Embryonic facial prominence (tissue), 1 donor: ENCODE measurements at regions not wholly inside any gene's neighbourhood (a gene's known extent, or its start where the extent isn't known, plus 50 kb on each side); places are given as distances from the start of the nearest gene placed in this dataset.

Experiments used
- DNase-seq: peaks from one replicate; pipeline ENCODE4 v3.0.0-alpha.2; 2016; ENCODE audit errors: extremely low spot score

DNA sequence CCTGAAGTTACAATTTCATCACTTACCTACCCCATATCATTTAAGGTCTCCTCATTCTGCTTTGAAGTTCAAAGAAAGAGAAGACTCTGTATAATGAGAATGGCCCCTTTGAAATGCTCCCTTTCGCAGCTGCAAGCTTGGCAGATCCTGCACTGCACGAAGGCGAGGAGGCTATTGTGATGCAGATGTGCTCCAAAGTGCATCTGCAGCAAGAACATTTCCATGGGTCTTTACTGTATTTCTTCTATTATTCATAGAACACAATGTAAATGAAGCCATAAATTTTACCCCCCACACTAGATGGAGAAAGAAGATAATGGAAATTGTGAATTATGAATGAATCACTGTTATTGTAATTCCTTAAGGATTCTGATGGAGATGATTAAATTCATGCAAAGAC lies 178.7 kb downstream of the CHD9NB start:
- DNase-seq: no peak

DNA sequence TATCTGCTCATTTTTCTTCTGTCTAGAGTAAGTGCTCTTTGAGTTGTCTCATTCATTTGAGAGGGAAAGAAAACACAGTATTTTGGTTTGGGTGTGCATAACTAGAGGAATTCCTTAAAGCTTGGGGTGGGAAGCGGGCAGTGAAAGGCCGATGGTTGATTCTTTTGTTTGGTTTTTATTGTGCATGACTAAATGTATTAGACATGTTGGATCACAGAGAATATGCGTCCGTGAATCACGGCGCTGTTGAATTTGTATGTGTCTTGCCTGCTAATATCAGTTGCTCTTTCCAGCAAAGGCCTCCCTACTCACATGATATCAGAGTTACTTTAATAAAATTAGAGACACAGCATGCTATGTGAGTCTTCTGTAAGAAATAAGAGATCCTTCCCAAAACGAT lies 180.0 kb downstream of the CHD9NB start:
- no peak for DNase-seq

- no peak for DNase-seq
Observed at GRCh38 chr16:52871481-52871880, 181.2 kb downstream of the CHD9NB start.

GRCh38 chr16:52869243-52869642 lies 183.5 kb downstream of the CHD9NB start:
- DNase-seq: no peak

DNA sequence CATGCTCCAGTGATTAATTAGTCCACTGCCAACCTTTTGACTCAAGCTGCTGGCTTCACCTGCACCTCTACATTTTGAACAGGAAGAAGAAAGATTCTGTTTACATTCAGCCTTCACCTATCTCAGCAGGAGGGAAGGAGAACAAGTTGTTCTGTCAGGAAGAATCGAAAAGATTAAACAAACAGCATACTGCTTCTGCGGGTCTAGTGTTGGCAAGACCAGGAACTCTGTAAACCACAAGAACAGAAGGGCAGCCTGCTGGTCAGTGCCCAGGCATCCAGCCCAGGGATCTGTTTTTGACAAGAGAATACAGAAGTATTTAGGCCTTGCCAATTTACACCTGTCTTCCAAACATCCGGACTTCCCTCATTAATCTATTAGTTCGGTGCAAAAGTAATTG lies 189.7 kb downstream of the CHD9NB start:
- DNase-seq: no peak

GRCh38 chr16:52861614-52862022 lies 191.1 kb downstream of the CHD9NB start:
- DNase-seq: peak; percentile 24

- DNase-seq: no peak
Observed at GRCh38 chr16:52855463-52855862, 197.2 kb downstream of the CHD9NB start.

GRCh38 chr16:52852978-52853377 lies 199.7 kb downstream of the CHD9NB start:
- no peak for DNase-seq

DNA sequence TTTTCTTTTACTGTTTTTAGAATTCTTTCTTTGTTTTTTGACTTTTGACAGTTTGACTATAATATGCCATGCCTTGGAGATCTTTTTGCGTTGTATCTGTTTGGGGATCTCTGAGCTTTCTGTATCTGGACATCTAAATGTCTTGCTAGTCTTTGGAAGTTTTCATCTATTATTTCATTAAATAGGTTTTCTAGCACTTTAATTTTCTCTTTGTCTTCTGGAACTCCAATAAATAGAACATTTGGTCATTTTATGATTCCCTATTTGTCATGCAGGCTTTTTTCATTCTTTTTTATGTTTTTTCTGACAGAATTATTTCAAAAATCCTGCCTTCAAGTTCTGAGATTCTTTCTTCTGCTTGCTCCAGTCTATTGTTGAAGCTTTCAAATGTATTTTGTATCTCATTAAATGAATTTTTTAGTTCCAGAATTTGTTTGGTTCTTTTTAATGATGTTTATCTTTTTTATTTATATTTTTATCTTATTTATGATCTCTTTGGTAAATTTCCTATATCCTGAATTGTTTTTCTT lies 201.4 kb downstream of the CHD9NB start:
- DNase-seq: no peak

GRCh38 chr16:52843381-52843780 lies 209.3 kb downstream of the CHD9NB start:
- no peak for DNase-seq

DNA sequence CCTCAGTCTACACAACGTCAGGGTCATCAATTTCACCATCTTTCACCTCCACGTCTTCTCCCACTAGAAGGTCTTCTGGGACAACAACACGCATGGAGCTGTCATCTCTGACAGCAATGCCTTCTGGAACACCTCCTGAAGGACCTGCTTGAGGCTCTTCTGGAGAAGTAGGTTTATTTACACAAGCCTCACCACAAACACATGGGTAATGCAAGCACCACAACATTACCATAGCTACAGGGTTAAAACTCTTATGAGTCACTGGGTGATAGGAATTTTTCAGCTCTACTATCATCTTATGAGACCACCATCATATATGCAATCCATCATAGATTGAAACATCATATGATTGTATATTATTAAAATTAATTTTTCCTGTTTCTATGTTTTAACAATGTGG lies 215.4 kb downstream of the CHD9NB start:
- DNase-seq: no peak

DNA sequence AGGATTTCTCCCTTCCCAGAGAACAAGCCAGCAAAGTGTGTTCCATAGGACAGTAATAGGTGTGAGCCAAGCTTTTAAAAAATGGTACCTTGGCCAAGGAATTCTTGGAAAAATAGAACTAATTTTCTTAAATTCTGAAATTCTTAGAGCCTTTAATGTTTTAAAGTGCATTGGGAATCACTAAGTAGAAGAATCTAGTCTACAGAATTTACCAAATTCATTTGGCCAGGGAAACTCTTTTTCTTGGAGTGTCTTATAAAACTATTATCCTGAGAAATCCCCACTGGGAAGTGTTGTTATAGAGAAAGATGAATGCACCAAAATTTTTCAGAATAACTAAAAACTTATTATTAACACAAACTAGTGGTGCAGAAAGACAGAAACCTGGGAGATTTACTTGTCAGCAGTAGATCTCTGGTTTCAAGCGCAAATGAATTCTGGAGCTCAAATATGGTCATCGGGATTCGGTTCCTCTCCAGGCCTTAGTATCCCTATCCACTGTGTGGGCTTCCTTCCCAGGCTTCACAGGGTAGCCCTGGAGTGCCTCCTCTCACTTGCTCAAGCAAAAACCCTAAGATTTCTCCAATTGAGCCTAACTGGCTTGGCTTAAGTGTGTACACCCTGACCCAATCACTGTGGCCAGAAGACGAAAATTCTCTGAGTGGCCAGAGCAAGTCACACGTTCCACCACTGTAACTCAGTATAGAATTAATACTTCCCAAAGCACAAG lies 217.8 kb downstream of the CHD9NB start:
- DNase-seq: no peak

DNA sequence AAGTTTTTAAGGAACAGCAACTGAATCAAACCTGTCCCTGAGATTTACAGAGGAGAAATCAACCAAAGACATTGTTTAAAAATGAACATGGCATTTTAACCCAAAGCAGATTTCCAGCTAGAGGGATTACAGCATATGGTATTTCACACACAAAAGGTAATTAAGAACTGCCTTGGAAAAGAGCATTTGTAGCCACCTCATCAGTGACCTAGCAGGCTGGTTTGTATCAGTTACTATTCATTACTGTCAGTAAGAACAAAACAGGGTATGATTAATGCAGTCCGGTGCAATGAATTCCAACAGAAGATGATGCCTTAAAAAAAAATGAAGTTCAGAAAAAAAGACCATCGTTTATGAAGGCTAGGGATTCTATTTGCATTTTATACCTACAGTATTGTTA lies 219.9 kb downstream of the CHD9NB start:
- DNase-seq: no peak

- DNase-seq: no peak
Observed at GRCh38 chr16:52827456-52827855, 225.2 kb downstream of the CHD9NB start.

DNA sequence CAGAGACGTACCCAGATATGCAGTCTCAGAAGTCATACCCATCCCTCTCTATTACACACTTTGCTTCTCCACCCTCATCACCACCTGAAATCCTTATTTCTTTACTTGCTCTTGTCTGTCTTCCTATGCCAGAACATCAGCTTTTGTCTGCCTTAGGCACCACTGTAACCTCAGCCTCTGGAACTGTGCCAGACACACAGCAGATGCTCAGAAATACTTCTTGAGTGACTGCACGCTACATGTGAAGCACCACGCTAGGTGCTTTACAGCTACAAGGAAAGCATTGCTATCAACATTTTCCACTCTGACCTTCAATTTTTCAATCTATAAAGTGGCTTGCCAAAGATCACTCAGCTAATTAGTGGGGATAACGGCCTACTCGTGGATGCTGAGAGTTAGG lies 226.8 kb downstream of the CHD9NB start:
- no peak for DNase-seq

DNA sequence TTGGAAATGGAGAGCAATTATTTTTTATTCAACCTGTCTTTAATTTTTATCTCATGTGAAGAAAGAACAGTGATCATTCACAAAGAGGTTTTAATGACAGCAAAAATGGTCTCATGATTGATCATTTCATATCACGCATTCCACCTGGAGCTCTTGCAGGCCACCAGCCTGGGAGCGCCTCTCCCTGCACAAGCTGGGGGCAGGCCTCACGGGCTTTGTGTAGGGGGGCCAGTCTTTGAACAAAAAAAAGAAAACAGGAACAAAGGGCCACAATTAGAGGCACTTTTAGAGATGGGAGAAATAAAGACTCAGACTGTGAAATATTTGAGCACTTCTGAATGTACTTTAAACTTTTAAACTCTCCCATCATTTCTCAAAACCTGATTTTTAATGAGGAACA lies 232.9 kb downstream of the CHD9NB start:
- no peak for DNase-seq

DNA sequence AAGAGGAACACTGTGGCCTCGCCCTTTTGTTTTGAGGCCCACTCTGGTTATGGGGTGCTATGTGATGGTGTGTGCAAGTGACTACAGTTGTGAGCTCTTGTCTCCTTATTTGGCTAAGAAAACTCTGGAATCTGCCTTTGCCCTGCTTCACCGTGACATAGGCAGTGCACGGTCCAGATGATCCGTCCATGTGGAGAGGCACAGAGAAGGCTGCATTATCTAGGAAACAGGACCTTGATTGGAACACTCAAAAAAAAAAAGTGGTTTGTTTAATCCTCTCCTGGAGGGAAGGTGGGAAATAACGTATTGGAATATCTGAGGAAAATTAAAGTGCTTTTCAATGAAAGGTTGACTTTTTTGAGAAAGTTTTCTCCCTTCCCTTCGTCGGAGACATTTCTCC lies 233.3 kb downstream of the CHD9NB start:
- no peak for DNase-seq

- DNase-seq: no peak
Observed at GRCh38 chr16:52817696-52818095, 235.0 kb downstream of the CHD9NB start.

DNA sequence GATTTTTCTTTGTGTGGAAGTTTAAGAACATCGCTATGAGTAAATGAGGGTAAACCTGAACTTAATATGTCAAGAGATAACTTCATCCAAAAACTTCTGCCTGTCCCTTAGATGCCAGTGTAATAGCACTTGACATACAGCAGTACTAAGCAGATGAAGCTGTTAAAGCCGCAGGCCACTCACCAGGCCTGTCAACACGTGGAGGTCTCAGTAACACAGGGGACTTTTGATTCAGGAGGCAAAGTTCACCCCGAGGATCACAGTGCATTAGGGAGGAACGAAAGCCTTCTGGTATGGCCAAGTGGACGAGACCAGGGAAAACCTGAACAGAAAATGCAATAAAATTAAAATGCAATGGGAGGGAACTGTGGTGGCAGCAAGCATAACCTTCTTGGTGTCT lies 235.7 kb downstream of the CHD9NB start:
- DNase-seq: no peak

DNA sequence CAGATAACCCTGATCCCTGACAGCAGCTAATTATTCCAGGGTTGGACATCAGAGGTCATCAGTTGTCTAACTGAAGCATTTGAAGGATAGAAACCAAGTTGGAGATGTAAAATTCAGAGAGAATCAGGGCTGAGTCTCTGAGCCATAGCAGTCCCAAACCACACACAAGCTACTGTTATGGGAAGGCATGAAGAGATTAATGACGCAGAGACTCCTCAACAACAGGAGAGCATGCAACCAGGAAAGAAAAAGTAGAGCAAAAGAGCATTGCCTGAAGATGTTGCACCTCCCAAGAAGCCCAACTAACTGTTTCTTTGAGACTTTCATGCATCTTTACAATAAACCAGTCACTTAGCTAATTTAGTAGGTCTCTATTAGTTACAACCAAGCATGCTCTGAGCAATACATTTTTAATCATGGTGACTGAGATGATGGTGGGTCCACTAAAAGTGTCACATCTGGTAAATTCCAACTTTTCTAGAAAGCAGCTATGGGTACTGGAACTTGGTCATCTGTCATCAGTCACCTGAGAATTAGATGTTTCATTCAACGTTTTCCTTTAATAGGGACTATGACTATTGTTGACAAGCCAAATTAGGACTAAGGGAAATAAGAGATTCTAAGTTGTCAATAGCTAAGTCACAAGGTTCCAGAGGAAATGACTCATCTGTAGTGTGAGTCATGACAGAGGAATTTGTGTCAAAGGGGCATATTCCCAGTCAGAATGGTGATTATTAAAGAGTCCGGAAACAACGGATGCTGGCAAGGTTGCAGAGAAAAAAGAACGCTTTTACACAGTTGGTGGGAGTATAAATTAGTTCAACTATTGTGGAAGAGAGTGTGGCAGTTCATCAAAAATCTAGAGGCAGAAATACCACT lies 239.8 kb downstream of the CHD9NB start:
- DNase-seq: no peak

DNA sequence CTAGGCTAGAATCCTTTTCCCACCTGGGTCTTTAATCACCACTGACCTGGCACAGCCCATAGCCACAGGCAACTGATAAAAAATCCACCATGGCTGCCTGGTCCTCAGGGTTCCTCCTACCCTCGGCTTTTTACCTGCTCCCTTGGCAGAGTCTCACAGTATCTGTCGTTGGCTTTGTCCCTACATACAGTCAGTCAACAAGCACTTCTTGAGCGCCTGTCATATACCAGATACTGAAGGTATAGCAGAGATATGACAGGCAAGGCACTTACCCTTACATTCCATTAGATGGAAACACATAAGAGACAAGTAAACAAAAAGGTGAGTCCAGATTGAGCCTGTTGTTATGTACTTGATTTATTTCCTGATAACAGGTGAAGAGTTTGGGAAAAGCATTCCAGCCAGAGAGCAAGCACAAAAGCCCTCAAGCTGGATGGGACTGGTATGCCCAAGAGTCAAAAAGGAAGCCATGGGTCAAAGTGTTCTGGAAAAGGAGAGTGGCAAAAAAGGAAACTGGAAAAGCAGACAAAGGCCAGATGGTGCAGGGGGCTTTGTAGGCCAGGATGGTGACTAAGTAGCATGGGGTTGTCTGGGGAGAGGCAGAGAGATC lies 247.0 kb downstream of the CHD9NB start:
- DNase-seq: no peak

DNA sequence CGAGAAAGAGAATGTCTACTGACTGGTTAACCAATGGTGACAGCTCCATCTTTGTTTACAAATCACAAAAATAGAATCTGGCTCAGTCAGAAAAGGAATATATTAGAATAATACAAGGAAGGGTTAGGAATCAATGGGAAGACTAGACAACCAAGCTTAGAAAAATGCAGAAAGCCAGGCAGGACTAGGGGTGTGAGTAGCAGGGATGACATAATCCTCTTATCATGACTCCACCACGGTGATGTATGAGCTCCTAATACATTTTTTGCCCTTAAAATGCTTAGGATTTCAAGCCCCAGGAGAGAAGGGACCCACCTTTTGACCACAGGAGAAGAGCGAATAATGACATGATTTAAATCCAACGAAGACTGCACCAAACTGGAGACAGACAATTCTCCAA lies 252.3 kb downstream of the CHD9NB start:
- no peak for DNase-seq

DNA sequence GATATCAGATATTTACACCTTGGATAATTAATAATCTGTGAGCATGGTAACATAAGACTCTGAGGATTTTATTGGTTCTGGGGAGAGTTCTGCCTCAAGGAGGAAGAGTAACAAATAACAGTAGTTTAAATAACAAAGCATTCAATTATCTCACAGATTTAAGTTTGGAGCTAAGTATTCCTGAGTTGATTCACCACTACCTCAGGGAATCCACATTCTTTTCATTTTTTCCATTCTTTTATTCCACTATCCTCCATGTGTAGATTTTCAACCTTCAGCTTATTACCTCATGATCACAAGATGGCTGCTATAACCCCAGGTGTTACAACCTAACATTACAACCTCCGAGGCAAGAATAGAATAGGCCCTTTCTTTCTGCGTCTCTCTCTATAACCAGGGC lies 252.2 kb upstream of the TOX3 start:
- no peak for DNase-seq
